Retinal pigment epithelial cell (primary cell): ENCODE measurements at regions not wholly inside any gene's neighbourhood (a gene's known extent, or its start where the extent isn't known, plus 50 kb on each side); places are given as distances from the start of the nearest gene placed in this dataset.
"Not testable (repeated sequence)": the region's sequence is repeated elsewhere in the genome, so short reads cannot be mapped to it uniquely, and the experiment has no call there.

Experiments
- DNase-seq: peaks from one replicate; pipeline ENCODE4 v3.0.0-alpha.2; 2010; ENCODE audit warnings: low read depth
- H3K4me3 ChIP-seq: 2 replicates; pipeline ENCODE4 v1.5.1; 2011; ENCODE audit warnings: mild to moderate bottlenecking, low read length, control low read depth, moderate library complexity
- TF ChIP-seq, protein P1 (sequence below): conservative IDR thresholded peaks from 2 replicates; pipeline ENCODE4 v1.5.1; 2011; ENCODE audit warnings: low read depth, low read length, control low read depth, inconsistent platforms

DNA sequence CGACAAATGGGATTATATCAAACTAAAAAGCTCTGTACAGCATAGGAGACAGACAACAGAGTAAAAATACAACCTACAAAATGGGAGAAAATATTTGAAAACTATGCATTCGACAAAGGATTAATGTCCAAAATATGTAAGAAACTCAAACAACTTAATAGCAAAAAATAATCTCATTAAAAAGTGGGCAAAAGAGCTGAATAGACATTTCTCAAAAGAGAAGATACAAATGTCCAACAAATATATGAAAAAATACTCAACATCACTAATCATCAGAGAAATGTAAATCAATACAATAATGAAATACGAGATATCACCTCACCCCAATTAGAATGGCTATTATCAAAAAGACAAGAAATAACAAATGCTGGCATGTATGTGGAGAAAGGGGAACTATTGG lies 272.9 kb downstream of the KLHL13 start:
- DNase-seq = no peak
- TF ChIP-seq, protein P1, sequence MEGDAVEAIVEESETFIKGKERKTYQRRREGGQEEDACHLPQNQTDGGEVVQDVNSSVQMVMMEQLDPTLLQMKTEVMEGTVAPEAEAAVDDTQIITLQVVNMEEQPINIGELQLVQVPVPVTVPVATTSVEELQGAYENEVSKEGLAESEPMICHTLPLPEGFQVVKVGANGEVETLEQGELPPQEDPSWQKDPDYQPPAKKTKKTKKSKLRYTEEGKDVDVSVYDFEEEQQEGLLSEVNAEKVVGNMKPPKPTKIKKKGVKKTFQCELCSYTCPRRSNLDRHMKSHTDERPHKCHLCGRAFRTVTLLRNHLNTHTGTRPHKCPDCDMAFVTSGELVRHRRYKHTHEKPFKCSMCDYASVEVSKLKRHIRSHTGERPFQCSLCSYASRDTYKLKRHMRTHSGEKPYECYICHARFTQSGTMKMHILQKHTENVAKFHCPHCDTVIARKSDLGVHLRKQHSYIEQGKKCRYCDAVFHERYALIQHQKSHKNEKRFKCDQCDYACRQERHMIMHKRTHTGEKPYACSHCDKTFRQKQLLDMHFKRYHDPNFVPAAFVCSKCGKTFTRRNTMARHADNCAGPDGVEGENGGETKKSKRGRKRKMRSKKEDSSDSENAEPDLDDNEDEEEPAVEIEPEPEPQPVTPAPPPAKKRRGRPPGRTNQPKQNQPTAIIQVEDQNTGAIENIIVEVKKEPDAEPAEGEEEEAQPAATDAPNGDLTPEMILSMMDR = no peak
- no peak overlapping the region for H3K4me3 ChIP-seq

DNA sequence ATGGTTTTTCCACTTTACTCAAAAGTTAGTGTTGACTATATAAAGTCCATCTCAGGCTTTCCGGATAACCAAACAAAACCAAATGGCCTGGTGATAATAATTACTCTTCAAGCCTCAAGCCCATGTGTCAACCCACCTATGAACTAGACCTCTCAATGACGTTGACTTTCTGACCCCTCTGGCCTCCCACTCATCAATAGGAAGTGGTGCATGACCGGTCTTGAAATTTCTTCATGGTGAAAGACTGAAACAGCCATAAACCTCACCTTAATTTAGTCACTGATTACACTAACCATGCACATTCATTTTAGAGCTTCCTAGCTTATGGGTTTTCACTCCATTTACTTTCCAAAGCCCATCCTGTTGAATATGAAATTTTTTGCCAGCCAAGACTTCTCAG lies 276.0 kb downstream of the KLHL13 start:
- TF ChIP-seq, protein P1 = no peak
- no peak for DNase-seq
- no peak overlapping the region for H3K4me3 ChIP-seq

DNA sequence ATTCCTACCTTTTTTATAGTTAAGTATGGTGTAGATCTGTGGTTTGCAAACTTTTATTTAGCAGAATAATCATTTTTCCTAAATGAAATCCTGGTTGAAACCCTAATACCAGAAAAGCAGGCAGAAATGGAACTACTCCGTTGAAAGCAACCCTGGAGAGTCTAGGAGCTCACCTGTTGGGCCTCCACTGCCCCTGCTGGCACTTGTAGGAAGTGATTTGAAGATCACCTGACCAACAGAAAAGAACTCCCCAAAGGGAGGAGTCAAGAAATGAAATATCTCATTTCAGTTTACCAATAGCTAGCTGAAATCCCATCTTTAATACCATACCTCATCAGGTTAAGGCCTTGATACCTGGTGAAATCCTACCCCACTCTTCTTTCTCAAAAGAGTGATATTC lies 277.1 kb downstream of the KLHL13 start:
- TF ChIP-seq, protein P1 = no peak
- no peak for DNase-seq

DNA sequence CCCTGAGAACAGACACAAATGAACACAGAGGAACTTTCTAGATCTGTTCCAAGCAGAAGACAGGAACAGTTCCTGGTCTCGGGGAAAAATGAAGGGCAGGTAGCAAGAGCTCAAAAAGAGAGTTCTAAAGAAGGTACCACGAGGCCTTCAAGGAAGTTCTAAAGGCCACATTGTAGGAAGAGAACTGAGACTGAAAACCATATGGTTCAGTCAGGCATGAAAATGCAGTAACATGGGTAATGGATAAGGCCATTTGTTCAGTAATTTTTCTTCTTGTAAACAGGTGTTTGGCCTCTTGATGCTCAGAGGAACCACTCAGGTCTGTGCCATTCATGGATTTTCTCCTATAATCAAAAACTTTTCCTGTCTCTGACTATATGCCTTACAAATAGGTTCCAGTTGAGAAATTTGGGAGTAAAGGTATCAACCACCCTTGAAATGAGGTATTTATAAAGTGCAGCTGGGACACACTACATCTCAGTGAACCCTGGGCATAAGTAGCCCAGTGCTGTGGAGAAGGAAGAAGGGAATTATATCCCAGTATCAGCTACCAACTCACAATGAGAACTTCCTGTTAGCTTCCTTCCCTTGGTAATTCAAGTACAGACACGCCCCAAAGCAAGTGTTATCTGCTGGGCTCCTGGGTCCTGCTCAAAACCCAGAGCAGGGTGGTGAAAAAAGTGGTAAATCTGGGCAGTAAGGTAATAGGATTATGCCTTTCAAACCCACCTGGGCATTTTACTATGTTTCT lies 277.9 kb downstream of the KLHL13 start:
- TF ChIP-seq, protein P1 = no peak
- DNase-seq = no peak
- H3K4me3 ChIP-seq = no peak overlapping the region

More for the DNA sequence above, 277.1 kb downstream of the KLHL13 start:
- no peak overlapping the region for H3K4me3 ChIP-seq

DNA sequence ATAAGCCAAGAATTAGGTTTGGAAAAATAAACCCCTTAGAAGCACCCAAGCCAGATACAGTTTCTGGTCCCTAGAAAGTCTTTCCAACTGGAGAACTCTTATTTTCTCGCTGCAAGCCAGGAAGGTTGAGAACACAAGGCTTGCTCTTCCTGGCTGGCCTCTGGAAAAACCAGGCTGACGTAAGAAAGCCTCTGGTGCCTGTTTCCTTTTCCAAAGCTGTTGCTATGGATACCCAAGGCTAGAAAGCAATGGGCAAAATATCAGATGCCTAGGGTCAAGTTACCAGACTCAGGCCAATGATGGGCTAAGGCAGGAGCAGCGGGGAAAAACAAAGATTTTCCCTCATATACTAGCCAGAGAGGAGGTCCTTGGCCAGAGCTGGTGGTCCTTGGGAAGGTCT lies 281.6 kb downstream of the KLHL13 start:
- DNase-seq = no peak
- TF ChIP-seq, protein P1 = no peak
- no peak overlapping the region for H3K4me3 ChIP-seq

DNA sequence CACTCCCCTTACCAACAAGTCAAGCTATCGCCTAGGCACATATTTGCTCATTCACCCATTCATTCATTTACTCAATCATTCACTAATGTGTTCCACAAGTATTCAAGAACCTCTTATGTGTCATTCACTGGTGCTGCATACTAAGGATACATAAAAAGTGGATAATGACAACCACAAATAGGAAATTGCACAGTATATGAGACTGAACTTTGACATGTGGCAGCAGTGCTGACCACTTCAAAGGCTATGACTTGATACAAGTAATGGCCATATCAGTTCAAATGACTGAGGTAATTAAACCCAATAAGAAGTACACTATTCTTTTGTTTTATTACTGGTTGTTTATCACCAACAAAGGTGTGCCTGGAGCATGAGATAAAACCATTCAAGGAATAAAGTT lies 282.5 kb downstream of the KLHL13 start:
- TF ChIP-seq, protein P1 = no peak
- no peak for DNase-seq
- no peak overlapping the region for H3K4me3 ChIP-seq

DNA sequence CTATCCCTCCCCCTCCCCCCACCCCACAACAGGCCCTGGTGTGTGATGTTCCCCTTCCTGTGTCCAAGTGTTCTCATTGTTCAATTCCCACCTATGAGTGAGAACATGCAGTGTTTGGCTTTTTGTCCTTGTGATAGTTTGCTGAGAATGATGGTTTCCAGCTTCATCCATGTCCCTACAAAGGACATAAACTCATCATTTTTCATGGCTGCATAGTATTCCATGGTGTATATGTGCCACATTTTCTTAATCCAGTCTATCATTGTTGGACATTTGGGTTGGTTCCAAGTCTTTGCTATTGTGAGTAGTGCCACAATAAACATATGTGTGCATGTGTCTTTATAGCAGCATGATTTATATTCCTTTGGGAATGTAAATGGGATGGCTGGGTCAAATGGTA lies 295.1 kb downstream of the KLHL13 start:
- DNase-seq = not testable (repeated sequence)

More for the DNA sequence above, 295.1 kb downstream of the KLHL13 start:
- not testable (repeated sequence) for H3K4me3 ChIP-seq
